ENCODE measurements at regions not wholly inside any gene's neighbourhood (a gene's known extent, or its start where the extent isn't known, plus 50 kb on each side); places are given as distances from the start of the nearest gene placed in this dataset.

DNA sequence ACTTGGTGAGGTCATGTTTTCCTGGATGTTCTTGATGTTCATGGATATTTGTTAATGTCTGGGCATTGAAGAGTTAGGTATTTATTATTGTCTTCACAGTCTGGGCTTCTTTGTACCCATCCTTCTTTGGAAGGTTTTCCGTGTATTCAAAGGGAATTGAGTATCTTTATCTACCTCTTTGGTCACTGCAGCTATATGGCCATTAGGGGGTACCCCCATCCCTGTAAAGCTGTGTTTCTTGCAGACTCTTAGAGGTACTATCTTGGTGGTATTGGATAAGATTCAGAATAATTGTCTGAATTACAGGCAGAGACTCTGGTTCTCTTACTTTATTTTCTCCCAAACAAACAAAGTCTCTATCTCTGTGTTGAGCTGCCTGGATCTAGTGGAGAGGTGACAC lies 401.6 kb upstream of the FSIP2 start:
- DNase-seq (ENCODE audit: low read depth, low spot score), result no peak

DNA sequence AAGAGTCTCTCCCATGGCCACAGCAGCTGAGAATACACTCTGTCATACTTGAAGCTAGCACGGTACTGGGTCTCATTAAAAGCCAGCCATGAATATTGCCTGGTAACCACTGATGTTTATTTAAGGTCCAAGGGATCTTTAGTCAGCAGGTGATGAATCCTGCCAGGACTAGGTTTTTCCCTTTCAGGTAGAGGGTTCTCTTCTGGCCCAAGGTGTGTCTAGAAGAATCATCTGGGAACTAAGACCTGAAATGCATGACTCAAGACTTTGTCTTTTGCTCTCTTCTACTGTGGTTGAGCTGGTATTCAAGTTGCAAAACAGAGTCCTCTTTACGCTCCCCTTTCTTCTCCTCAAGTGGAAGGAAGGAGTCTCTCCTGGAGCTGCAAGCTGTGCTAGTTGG lies 400.5 kb upstream of the FSIP2 start:
- no peak for DNase-seq (ENCODE audit: low read depth, low spot score)
- no peak overlapping the region for H3K4me3 ChIP-seq (ENCODE audit: low read depth, low read length)
- ChIA-PET CTCF (no interaction called here), POLR2A (no interaction called here)
- TF ChIP-seq, protein P1, sequence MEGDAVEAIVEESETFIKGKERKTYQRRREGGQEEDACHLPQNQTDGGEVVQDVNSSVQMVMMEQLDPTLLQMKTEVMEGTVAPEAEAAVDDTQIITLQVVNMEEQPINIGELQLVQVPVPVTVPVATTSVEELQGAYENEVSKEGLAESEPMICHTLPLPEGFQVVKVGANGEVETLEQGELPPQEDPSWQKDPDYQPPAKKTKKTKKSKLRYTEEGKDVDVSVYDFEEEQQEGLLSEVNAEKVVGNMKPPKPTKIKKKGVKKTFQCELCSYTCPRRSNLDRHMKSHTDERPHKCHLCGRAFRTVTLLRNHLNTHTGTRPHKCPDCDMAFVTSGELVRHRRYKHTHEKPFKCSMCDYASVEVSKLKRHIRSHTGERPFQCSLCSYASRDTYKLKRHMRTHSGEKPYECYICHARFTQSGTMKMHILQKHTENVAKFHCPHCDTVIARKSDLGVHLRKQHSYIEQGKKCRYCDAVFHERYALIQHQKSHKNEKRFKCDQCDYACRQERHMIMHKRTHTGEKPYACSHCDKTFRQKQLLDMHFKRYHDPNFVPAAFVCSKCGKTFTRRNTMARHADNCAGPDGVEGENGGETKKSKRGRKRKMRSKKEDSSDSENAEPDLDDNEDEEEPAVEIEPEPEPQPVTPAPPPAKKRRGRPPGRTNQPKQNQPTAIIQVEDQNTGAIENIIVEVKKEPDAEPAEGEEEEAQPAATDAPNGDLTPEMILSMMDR (IDR thresholded peaks at IDR 0.05; ENCODE audit: insufficient read depth, low read length, missing control alignments), result no peak

More for the DNA sequence above, 401.6 kb upstream of the FSIP2 start:
- CTCF ChIA-PET, result no interaction called here
- POLR2A ChIA-PET, result no interaction called here
- H3K4me3 ChIP-seq (ENCODE audit: low read depth, low read length), result no peak overlapping the region
- TF ChIP-seq, protein P1 (IDR thresholded peaks at IDR 0.05; ENCODE audit: insufficient read depth, low read length, missing control alignments), result no peak

DNA sequence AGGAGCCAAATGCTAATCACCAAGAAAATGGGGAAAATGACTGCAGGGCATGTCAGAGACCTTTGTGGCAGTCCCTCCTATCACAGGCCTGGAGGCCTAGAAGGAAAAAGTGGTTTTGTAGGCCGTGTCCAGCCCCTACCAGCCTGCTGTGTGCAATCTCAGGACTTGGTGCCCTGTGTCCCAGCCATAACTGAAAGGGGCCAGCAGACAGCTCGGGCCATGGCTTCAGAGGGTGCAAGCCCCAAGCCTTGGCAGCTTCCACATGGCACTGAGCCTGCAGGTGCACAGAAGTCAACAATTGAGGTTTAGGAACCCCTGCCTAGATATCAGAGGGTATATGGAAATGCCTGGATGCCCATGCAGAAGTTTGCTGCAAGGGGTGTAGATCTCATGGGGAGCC lies 391.2 kb upstream of the FSIP2 start:
- no peak overlapping the region for H3K4me3 ChIP-seq (ENCODE audit: low read depth, low read length)
- DNase-seq (ENCODE audit: low read depth, low spot score), result no peak
- TF ChIP-seq, protein P1 (IDR thresholded peaks at IDR 0.05; ENCODE audit: insufficient read depth, low read length, missing control alignments), result no peak
- POLR2A ChIA-PET, result no interaction called here
- CTCF ChIA-PET, result no interaction called here

DNA sequence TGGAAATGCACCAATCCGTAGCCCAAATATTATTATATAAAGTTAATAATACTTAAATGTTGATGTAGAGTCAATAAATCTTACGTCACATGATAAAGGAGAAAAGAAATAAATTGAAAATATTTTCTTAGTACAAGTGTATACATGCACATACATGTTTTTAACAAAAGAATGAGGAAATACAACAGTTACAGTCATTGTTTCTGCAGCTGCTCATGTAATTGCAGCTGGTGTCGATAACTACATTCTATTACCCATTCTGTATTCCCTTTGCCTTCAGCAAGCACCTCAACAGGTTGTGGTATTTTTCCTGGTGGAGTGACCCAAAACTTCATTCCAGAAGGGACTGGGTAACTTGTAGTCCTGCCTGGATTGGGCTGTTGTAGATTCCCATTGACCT lies 377.8 kb upstream of the FSIP2 start:
- ChIA-PET POLR2A (no interaction called here), CTCF (no interaction called here)
- no peak for DNase-seq (ENCODE audit: low read depth, low spot score)
- H3K4me3 ChIP-seq (ENCODE audit: low read depth, low read length), result no peak overlapping the region
- TF ChIP-seq, protein P1 (IDR thresholded peaks at IDR 0.05; ENCODE audit: insufficient read depth, low read length, missing control alignments), result no peak

DNA sequence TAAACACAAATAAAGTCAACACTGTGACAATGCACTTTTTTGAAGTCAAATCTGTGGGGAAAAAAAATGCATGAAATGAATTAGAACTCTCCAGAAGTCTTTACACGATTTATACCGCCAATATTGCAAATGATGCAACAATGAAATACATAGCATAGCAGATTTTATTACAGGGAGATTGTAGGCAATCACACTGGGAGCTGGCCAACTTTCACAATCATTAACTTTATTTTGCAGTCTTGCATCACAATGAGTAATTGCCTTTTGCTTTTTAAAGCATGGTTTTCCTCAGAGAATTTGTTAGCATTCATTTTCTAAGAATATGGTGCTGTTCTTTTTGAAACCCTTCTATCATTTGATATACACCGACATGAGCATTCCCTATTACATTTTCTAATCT lies 366.4 kb upstream of the FSIP2 start:
- TF ChIP-seq, protein P1 (IDR thresholded peaks at IDR 0.05; ENCODE audit: insufficient read depth, low read length, missing control alignments), result no peak
- ChIA-PET CTCF (no interaction called here), POLR2A (no interaction called here)
- DNase-seq (ENCODE audit: low read depth, low spot score), result no peak
- H3K4me3 ChIP-seq (ENCODE audit: low read depth, low read length), result no peak overlapping the region

DNA sequence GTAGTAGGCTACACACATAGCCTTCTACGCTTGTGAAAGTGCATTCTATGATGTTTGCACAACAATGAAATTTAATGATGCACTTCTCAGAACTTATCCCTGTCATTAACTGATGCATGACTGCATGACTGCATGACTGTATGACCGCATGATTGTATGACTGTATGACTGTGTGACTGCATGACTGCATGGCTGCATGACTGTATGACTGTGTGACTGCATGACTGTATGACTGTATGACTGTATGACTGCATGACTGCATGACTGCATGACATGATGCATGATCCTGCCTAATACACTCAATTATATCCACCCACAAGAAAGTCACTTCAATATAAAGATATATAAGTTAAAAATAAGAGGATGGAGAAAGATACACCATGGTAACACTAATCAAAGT lies 365.4 kb upstream of the FSIP2 start:
- no peak for DNase-seq (ENCODE audit: low read depth, low spot score)
- H3K4me3 ChIP-seq (ENCODE audit: low read depth, low read length), result no peak overlapping the region
- CTCF ChIA-PET, result no interaction called here
- POLR2A ChIA-PET, result no interaction called here
- TF ChIP-seq, protein P1 (IDR thresholded peaks at IDR 0.05; ENCODE audit: insufficient read depth, low read length, missing control alignments), result no peak

All from AG04449 (cell line).